ACC112 (cell line): ENCODE measurements at regions not wholly inside any gene's neighbourhood (a gene's known extent, or its start where the extent isn't known, plus 50 kb on each side); places are given as distances from the start of the nearest gene placed in this dataset.

Experiments used
- H2AFZ ChIP-seq: fragments of 200-600 bp; sonication (generic); one replicate; pipeline ENCODE4 v1.6.0; 2017; ENCODE audit warnings: antibody characterized with exemption, low read length; ENCODE audit not compliant: unreplicated experiment
- H3K27ac ChIP-seq: fragments of 200-600 bp; sonication (generic); 2 replicates; pipeline ENCODE4 v1.5.1; 2014; ENCODE audit warnings: low read depth, mild to moderate bottlenecking, antibody characterized with exemption, low read length, moderate library complexity
- H3K27me3 ChIP-seq: fragments of 200-600 bp; sonication (generic); 2 replicates; pipeline ENCODE4 v1.6.1; 2014; ENCODE audit warnings: mild to moderate bottlenecking, antibody characterized with exemption, low read length, moderate library complexity, mixed read lengths; ENCODE audit not compliant: insufficient read depth
- H3K36me3 ChIP-seq: fragments of 200-600 bp; sonication (generic); 2 replicates; pipeline ENCODE4 v1.6.1; 2016; ENCODE audit warnings: mild to moderate bottlenecking, antibody characterized with exemption, low read length, moderate library complexity, mixed read lengths; ENCODE audit not compliant: insufficient read depth
- H3K4me1 ChIP-seq: fragments of 200-600 bp; sonication (generic); one replicate; pipeline ENCODE4 v1.6.1; 2016; ENCODE audit warnings: low read length, mixed read lengths; ENCODE audit not compliant: insufficient read depth, unreplicated experiment, control insufficient read depth
- H3K4me3 ChIP-seq: fragments of 200-600 bp; sonication (generic); 2 replicates; pipeline ENCODE4 v1.5.1; 2014; ENCODE audit warnings: mild to moderate bottlenecking, low read depth, low read length
- H3K79me2 ChIP-seq: fragments of 200-600 bp; sonication (generic); one replicate; pipeline ENCODE4 v1.6.0; 2016; ENCODE audit warnings: low read length; ENCODE audit not compliant: control insufficient read depth, unreplicated experiment, insufficient read depth

- Histone ChIP-seq H3K4me3 (no peak overlapping the region), H3K27ac (no peak overlapping the region), H2AFZ (no peak overlapping the region), H3K36me3 (no peaks in the 10 kb centered on the region), H3K27me3 (no peaks in the 10 kb centered on the region), H3K79me2 (no peaks in the 10 kb centered on the region), H3K4me1 (peaks cover 33% of the 10 kb centered on the region)
Observed at GRCh38 chr9:107703651-107704050, 214.1 kb upstream of the KLF4 start.

- no peaks in the 10 kb centered on the region for H3K27me3 ChIP-seq
- H3K4me1 ChIP-seq, result peaks cover 12% of the 10 kb centered on the region
- H3K4me3 ChIP-seq, result peak overlapping the region; percentile 61
- H3K36me3 ChIP-seq, result no peaks in the 10 kb centered on the region
- H2AFZ ChIP-seq, result peak overlapping the region; percentile 98
- H3K79me2 ChIP-seq, result no peaks in the 10 kb centered on the region
- H3K27ac ChIP-seq, result no peak overlapping the region
Observed at GRCh38 chr9:107700847-107701246, 211.3 kb upstream of the KLF4 start.

- no peaks in the 10 kb centered on the region for H3K79me2 ChIP-seq
Observed at GRCh38 chr9:107699231-107699630, 209.7 kb upstream of the KLF4 start.

GRCh38 chr9:107698779-107699178 lies 209.2 kb upstream of the KLF4 start:
- no peak overlapping the region for H3K27ac ChIP-seq
- no peaks in the 10 kb centered on the region for H3K27me3 ChIP-seq
- no peaks in the 10 kb centered on the region for H3K36me3 ChIP-seq
- H2AFZ ChIP-seq, result no peak overlapping the region
- no peak overlapping the region for H3K4me3 ChIP-seq
- H3K79me2 ChIP-seq, result no peaks in the 10 kb centered on the region
- H3K4me1 ChIP-seq, result peaks cover 6% of the 10 kb centered on the region

More at GRCh38 chr9:107699231-107699630, 209.7 kb upstream of the KLF4 start:
- H3K4me1 ChIP-seq, result peaks cover 6% of the 10 kb centered on the region
- no peaks in the 10 kb centered on the region for H3K27me3 ChIP-seq
- no peak overlapping the region for H2AFZ ChIP-seq
- no peak overlapping the region for H3K27ac ChIP-seq
- no peak overlapping the region for H3K4me3 ChIP-seq
- H3K36me3 ChIP-seq, result no peaks in the 10 kb centered on the region

- no peaks in the 10 kb centered on the region for H3K79me2 ChIP-seq
- H3K27me3 ChIP-seq, result no peaks in the 10 kb centered on the region
- no peak overlapping the region for H2AFZ ChIP-seq
- peaks cover 6% of the 10 kb centered on the region for H3K4me1 ChIP-seq
- H3K36me3 ChIP-seq, result no peaks in the 10 kb centered on the region
- H3K27ac ChIP-seq, result no peak overlapping the region
- no peak overlapping the region for H3K4me3 ChIP-seq
Observed at GRCh38 chr9:107696302-107696701, 206.7 kb upstream of the KLF4 start.

GRCh38 chr9:107694390-107694789 lies 204.8 kb upstream of the KLF4 start:
- Histone ChIP-seq H3K27ac (no peak overlapping the region), H3K4me3 (no peak overlapping the region), H3K79me2 (no peaks in the 10 kb centered on the region), H3K4me1 (no peaks in the 10 kb centered on the region), H2AFZ (no peak overlapping the region), H3K36me3 (no peaks in the 10 kb centered on the region), H3K27me3 (no peaks in the 10 kb centered on the region; the same call in 1 of the 2 replicates)

GRCh38 chr9:107693625-107694326 lies 204.2 kb upstream of the KLF4 start:
- H2AFZ ChIP-seq, result no peak overlapping the region
- no peaks in the 10 kb centered on the region for H3K36me3 ChIP-seq
- no peak overlapping the region for H3K4me3 ChIP-seq
- H3K79me2 ChIP-seq, result no peaks in the 10 kb centered on the region
- no peak overlapping the region for H3K27ac ChIP-seq
- H3K27me3 ChIP-seq, result no peaks in the 10 kb centered on the region; the same call in 1 of the 2 replicates
- no peaks in the 10 kb centered on the region for H3K4me1 ChIP-seq

- H3K4me1 ChIP-seq, result no peaks in the 10 kb centered on the region
- no peak overlapping the region for H2AFZ ChIP-seq
- no peak overlapping the region for H3K27ac ChIP-seq
- H3K27me3 ChIP-seq, result no peaks in the 10 kb centered on the region; the same call in 1 of the 2 replicates
- no peaks in the 10 kb centered on the region for H3K79me2 ChIP-seq
- no peaks in the 10 kb centered on the region for H3K36me3 ChIP-seq
- H3K4me3 ChIP-seq, result no peak overlapping the region
Observed at GRCh38 chr9:107691664-107692063, 202.1 kb upstream of the KLF4 start.

GRCh38 chr9:107690021-107690420 lies 200.5 kb upstream of the KLF4 start:
- no peak overlapping the region for H2AFZ ChIP-seq
- H3K36me3 ChIP-seq, result no peaks in the 10 kb centered on the region
- no peaks in the 10 kb centered on the region; the same call in 1 of the 2 replicates for H3K27me3 ChIP-seq
- H3K27ac ChIP-seq, result no peak overlapping the region
- H3K4me1 ChIP-seq, result no peaks in the 10 kb centered on the region
- no peak overlapping the region for H3K4me3 ChIP-seq
- H3K79me2 ChIP-seq, result no peaks in the 10 kb centered on the region

- no peaks in the 10 kb centered on the region for H3K79me2 ChIP-seq
- H3K4me1 ChIP-seq, result no peaks in the 10 kb centered on the region
Observed at GRCh38 chr9:107688728-107689127, 199.2 kb upstream of the KLF4 start.

GRCh38 chr9:107685901-107686300 lies 196.3 kb upstream of the KLF4 start:
- H3K4me1 ChIP-seq, result no peaks in the 10 kb centered on the region
- no peaks in the 10 kb centered on the region for H3K36me3 ChIP-seq
- no peak overlapping the region for H2AFZ ChIP-seq
- H3K27ac ChIP-seq, result no peak overlapping the region
- H3K79me2 ChIP-seq, result no peaks in the 10 kb centered on the region
- no peak overlapping the region for H3K4me3 ChIP-seq
- H3K27me3 ChIP-seq, result no peaks in the 10 kb centered on the region; the same call in 1 of the 2 replicates

More at GRCh38 chr9:107688728-107689127, 199.2 kb upstream of the KLF4 start:
- Histone ChIP-seq H3K27me3 (no peaks in the 10 kb centered on the region; the same call in 1 of the 2 replicates), H2AFZ (no peak overlapping the region), H3K4me3 (no peak overlapping the region), H3K36me3 (no peaks in the 10 kb centered on the region), H3K27ac (no peak overlapping the region)
